ENCODE measurements at regions not wholly inside any gene's neighbourhood (a gene's known extent, or its start where the extent isn't known, plus 50 kb on each side); places are given as distances from the start of the nearest gene placed in this dataset.

- no peak overlapping the region for H3K4me3 ChIP-seq
- no peak for TF ChIP-seq CTCF (IDR thresholded peaks at IDR 0.05)
- H3K27ac ChIP-seq: no peak overlapping the region
- H3K9me3 ChIP-seq: no peaks in the 10 kb centered on the region
- peaks cover 10% of the 10 kb centered on the region for H3K4me1 ChIP-seq
- no peaks in the 10 kb centered on the region for H3K36me3 ChIP-seq (ENCODE audit: insufficient read depth in 1 of 2, low read depth in 1 of 2)
- intact Hi-C loops (cut with DNase I): loop anchor here (5.0 to 10.0 kb wide), 4 partner anchors 43 to 525 kb away; no protein-coding TSS in a partner anchor
- no peak for DNase-seq
- 90 to 95% (median 90%) methylated on average over 6 of the region's 6 CpGs for WGBS, 3 donors
- H3K27me3 ChIP-seq (ENCODE audit: insufficient read depth in 3 of 3, low read length in 2 of 3): no peaks in the 10 kb centered on the region
- no peak for ATAC-seq
Observed at GRCh38 chr4:71189471-71189870, 149.3 kb upstream of the SLC4A4 start.

GRCh38 chr4:71194454-71194853 is 144.4 kb upstream of the SLC4A4 start:
- Histone ChIP-seq H3K9me3 (no peaks in the 10 kb centered on the region), H3K27me3 (ENCODE audit: insufficient read depth in 3 of 3, low read length in 2 of 3) (no peaks in the 10 kb centered on the region), H3K4me3 (no peak overlapping the region), H3K36me3 (ENCODE audit: insufficient read depth in 1 of 2, low read depth in 1 of 2) (no peaks in the 10 kb centered on the region), H3K4me1 (no peaks in the 10 kb centered on the region), H3K27ac (no peak overlapping the region)
- TF ChIP-seq CTCF (IDR thresholded peaks at IDR 0.05): no peak
- intact Hi-C loops (cut with DNase I): no loop called here
- ATAC-seq: no peak
- DNase-seq: no peak
- 79 to 90% (median 83%) methylated on average over 1 of the region's 1 CpG for WGBS, 3 donors

GRCh38 chr4:71195924-71196323 is 142.9 kb upstream of the SLC4A4 start:
- H3K27me3 ChIP-seq (ENCODE audit: insufficient read depth in 3 of 3, low read length in 2 of 3): no peaks in the 10 kb centered on the region
- no peak for ATAC-seq
- no peak for TF ChIP-seq CTCF (IDR thresholded peaks at IDR 0.05)
- intact Hi-C loops (cut with DNase I): no loop called here
- no peaks in the 10 kb centered on the region for H3K4me1 ChIP-seq
- no peak for DNase-seq
- H3K27ac ChIP-seq: no peak overlapping the region
- H3K36me3 ChIP-seq (ENCODE audit: insufficient read depth in 1 of 2, low read depth in 1 of 2): no peaks in the 10 kb centered on the region
- 50 to 54% (median 52%) methylated on average over 4 of the region's 4 CpGs for WGBS, 3 donors
- no peaks in the 10 kb centered on the region for H3K9me3 ChIP-seq
- H3K4me3 ChIP-seq: no peak overlapping the region

GRCh38 chr4:71198958-71199357 is 139.9 kb upstream of the SLC4A4 start:
- DNase-seq (no peak), ATAC-seq (no peak)
- Histone ChIP-seq H3K27me3 (ENCODE audit: insufficient read depth in 3 of 3, low read length in 2 of 3) (no peaks in the 10 kb centered on the region), H3K4me1 (no peaks in the 10 kb centered on the region), H3K9me3 (no peaks in the 10 kb centered on the region), H3K36me3 (ENCODE audit: insufficient read depth in 1 of 2, low read depth in 1 of 2) (no peaks in the 10 kb centered on the region), H3K27ac (no peak overlapping the region), H3K4me3 (no peak overlapping the region)
- intact Hi-C loops (cut with DNase I): no loop called here
- no peak for TF ChIP-seq CTCF (IDR thresholded peaks at IDR 0.05)
- 91 to 93% (median 91%) methylated on average over 2 of the region's 2 CpGs for WGBS, 3 donors

GRCh38 chr4:71201057-71201456 is 137.8 kb upstream of the SLC4A4 start:
- DNase-seq: no peak
- intact Hi-C loops (cut with DNase I): no loop called here
- Histone ChIP-seq H3K27ac (no peak overlapping the region), H3K4me3 (no peak overlapping the region), H3K36me3 (ENCODE audit: insufficient read depth in 1 of 2, low read depth in 1 of 2) (no peaks in the 10 kb centered on the region), H3K27me3 (ENCODE audit: insufficient read depth in 3 of 3, low read length in 2 of 3) (no peaks in the 10 kb centered on the region), H3K4me1 (no peaks in the 10 kb centered on the region), H3K9me3 (no peaks in the 10 kb centered on the region)
- no peak for ATAC-seq
- WGBS, 3 donors: 38 to 43% (median 39%) methylated on average over 2 of the region's 2 CpGs
- no peak for TF ChIP-seq CTCF (IDR thresholded peaks at IDR 0.05)
